ENCODE measurements at regions not wholly inside any gene's neighbourhood (a gene's known extent, or its start where the extent isn't known, plus 50 kb on each side); places are given as distances from the start of the nearest gene placed in this dataset.

GRCh38 chr5:24314106-24314505 is 330.7 kb downstream of the CDH10 start:
- TF ChIP-seq TCF4 (CRISPR knock-in tag; IDR thresholded peaks at IDR 0.05; ENCODE audit: borderline replicate concordance) (no peak), CSDC2 (CRISPR knock-in tag; IDR thresholded peaks at IDR 0.05) (no peak), ZFP30 (CRISPR knock-in tag; IDR thresholded peaks at IDR 0.05) (no peak), CREB5 (CRISPR knock-in tag; IDR thresholded peaks at IDR 0.05; ENCODE audit: low read depth) (no peak), RARB (CRISPR knock-in tag; IDR thresholded peaks at IDR 0.05) (no peak), SNAI2 (CRISPR knock-in tag; IDR thresholded peaks at IDR 0.05) (no peak), GLIS3 (CRISPR knock-in tag; IDR thresholded peaks at IDR 0.05) (no peak), PPARA (CRISPR knock-in tag; IDR thresholded peaks at IDR 0.05; ENCODE audit: borderline replicate concordance) (no peak), ZNF70 (CRISPR knock-in tag; IDR thresholded peaks at IDR 0.05) (no peak), ARNTL (CRISPR knock-in tag; IDR thresholded peaks at IDR 0.05; ENCODE audit: borderline replicate concordance, low read depth) (no peak)
- TF ChIP-seq, protein P1, sequence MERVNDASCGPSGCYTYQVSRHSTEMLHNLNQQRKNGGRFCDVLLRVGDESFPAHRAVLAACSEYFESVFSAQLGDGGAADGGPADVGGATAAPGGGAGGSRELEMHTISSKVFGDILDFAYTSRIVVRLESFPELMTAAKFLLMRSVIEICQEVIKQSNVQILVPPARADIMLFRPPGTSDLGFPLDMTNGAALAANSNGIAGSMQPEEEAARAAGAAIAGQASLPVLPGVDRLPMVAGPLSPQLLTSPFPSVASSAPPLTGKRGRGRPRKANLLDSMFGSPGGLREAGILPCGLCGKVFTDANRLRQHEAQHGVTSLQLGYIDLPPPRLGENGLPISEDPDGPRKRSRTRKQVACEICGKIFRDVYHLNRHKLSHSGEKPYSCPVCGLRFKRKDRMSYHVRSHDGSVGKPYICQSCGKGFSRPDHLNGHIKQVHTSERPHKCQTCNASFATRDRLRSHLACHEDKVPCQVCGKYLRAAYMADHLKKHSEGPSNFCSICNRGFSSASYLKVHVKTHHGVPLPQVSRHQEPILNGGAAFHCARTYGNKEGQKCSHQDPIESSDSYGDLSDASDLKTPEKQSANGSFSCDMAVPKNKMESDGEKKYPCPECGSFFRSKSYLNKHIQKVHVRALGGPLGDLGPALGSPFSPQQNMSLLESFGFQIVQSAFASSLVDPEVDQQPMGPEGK (CRISPR knock-in tag; IDR thresholded peaks at IDR 0.05; ENCODE audit: borderline replicate concordance), result no peak

All from SK-N-SH treated with all-trans-retinoic acid at 6 μM for 48 hours (cell line).